K562 (cell line): ENCODE measurements at regions not wholly inside any gene's neighbourhood (a gene's known extent, or its start where the extent isn't known, plus 50 kb on each side); places are given as distances from the start of the nearest gene placed in this dataset.
A peak's percentile ranks its signal among the peaks of the same experiment; 100 is the strongest.

Experiments used
- ATAC-seq: fragments of 200-7000 bp; cut with Tn5 transposase; 3 replicates; pipeline ENCODE4 v1.9.1; 2020; ENCODE audit warnings: moderate library complexity
- BruUV-seq: library from RNA; stranded (reverse); fragments of 400-500 nt; replicated peaks from 2 replicates; lab custom pipeline; 2021; lab: Mats Ljungman, UMichigan
- CTCF ChIA-PET: fragments of 300-600 bp; formaldehyde crosslinking; extraction: SDS; loops from one replicate; lab custom pipeline; 2021; ENCODE audit warnings: low intra/inter-chr PET ratio; lab: Yijun Ruan, JAX
- POLR2A ChIA-PET: fragments of 300-600, 350-650 bp; sonication (Branson Sonifier 250); formaldehyde crosslinking; extraction: SDS; loops from one replicate; lab custom pipeline; 2021; ENCODE audit warnings: antibody characterized with exemption, inconsistent platforms; lab: Yijun Ruan, JAX
- DNase-seq, 4 experiments: peaks; one replicate each; pipeline versions ENCODE4 v3.0.0 to v3.0.0-alpha.2; 2011 to 2018; ENCODE audit warnings: low spot score in 3 of 4, mixed read lengths in 3 of 4; ENCODE audit errors: extremely low read depth in 1 of 4
- FAIRE-seq: peaks from 2 replicates; lab custom pipeline; 2011; peaks lifted over from hg19 to GRCh38; lab: Jason Lieb, UNC
- H2AFZ ChIP-seq: 2 replicates; pipeline ENCODE4 v1.6.0; 2011; ENCODE audit warnings: low read depth, low read length, control low read depth, inconsistent platforms
- H3K27ac ChIP-seq: fragments of 200-600 bp; 3 replicates; pipeline ENCODE4 v1.8.0; 2011; ENCODE audit warnings: low read depth, mild to moderate bottlenecking, control low read depth, inconsistent platforms, low read length, moderate library complexity, mixed read lengths; ENCODE audit errors: extremely low read depth
- H3K27me3 ChIP-seq, 2 experiments: fragments of 300-600 bp in 1 of 2; 2 replicates in 1 of 2; 3 replicates in 1 of 2; pipeline versions ENCODE4 v1.6.0 to v1.8.0; 2011; ENCODE audit warnings: inconsistent platforms in 2 of 2, low read length in 2 of 2, mild to moderate bottlenecking in 1 of 2, mixed read lengths in 1 of 2, moderate library complexity in 1 of 2; ENCODE audit not compliant: control insufficient read depth in 2 of 2, insufficient read depth in 2 of 2
- H3K36me3 ChIP-seq: fragments of 300-600 bp; 3 replicates; pipeline ENCODE4 v1.8.0; 2011; ENCODE audit warnings: mild to moderate bottlenecking, low read length, inconsistent platforms; ENCODE audit not compliant: control insufficient read depth, insufficient read depth
- H3K4me1 ChIP-seq, 2 experiments: fragments of 200-600 bp in 1 of 2; replicated peaks in 1 of 2; 2 replicates in 1 of 2; 3 replicates in 1 of 2; pipeline versions ENCODE4 v1.5.1 to v1.8.0; 2011; ENCODE audit warnings: inconsistent platforms in 2 of 2, low read length in 2 of 2, mild to moderate bottlenecking in 1 of 2, mixed read lengths in 1 of 2, moderate library complexity in 1 of 2; ENCODE audit not compliant: control insufficient read depth in 2 of 2, insufficient read depth in 2 of 2
- H3K4me2 ChIP-seq: 2 replicates; pipeline ENCODE4 v1.6.1; 2011; ENCODE audit warnings: low read length, control low read depth, inconsistent platforms, mixed read lengths; ENCODE audit not compliant: insufficient read depth
- H3K4me3 ChIP-seq: fragments of 200-600 bp; sonication (generic), shearing (Covaris generic); 2 replicates; pipeline ENCODE4 v1.5.1; 2016; ENCODE audit warnings: control low read depth, inconsistent platforms
- H3K79me2 ChIP-seq: fragments of 200-600 bp; 3 replicates; pipeline ENCODE4 v1.8.0; 2011; ENCODE audit warnings: low read length, inconsistent platforms; ENCODE audit not compliant: control insufficient read depth, insufficient read depth
- H3K9ac ChIP-seq, 2 experiments: 2 replicates each; pipeline versions ENCODE4 v1.6.0 to v1.6.1; 2011; ENCODE audit warnings: low read depth in 2 of 2, low read length in 2 of 2, control low read depth in 1 of 2, inconsistent platforms in 1 of 2, mild to moderate bottlenecking in 1 of 2, mixed read lengths in 1 of 2; ENCODE audit not compliant: insufficient read depth in 1 of 2
- H3K9me1 ChIP-seq: one replicate; pipeline ENCODE4 v1.6.0; 2011; ENCODE audit warnings: inconsistent platforms, mild to moderate bottlenecking, low read length, moderate library complexity; ENCODE audit not compliant: control insufficient read depth, insufficient read depth
- H3K9me3 ChIP-seq: replicated peaks from 2 replicates; pipeline ENCODE4 v1.5.1; 2011; ENCODE audit warnings: low read depth, low read length, inconsistent platforms; ENCODE audit not compliant: control insufficient read depth, insufficient read depth
- H4K20me1 ChIP-seq: replicated peaks from 2 replicates; pipeline ENCODE4 v1.6.1; 2011; ENCODE audit warnings: low read length, inconsistent platforms, mixed read lengths; ENCODE audit not compliant: control insufficient read depth, insufficient read depth
- BRCA1 ChIP-seq, 2 experiments: fragments of 450-650 bp in 1 of 2; sonication (generic) in 1 of 2; formaldehyde crosslinking in 1 of 2; IDR thresholded peaks; 2 replicates each; pipeline versions ENCODE4 v1.5.0 to v1.6.1; 2017 to 2020; ENCODE audit warnings: mild to moderate bottlenecking in 1 of 2, missing genetic modification reagents in 1 of 2
- CREM ChIP-seq: IDR thresholded peaks from 2 replicates; pipeline ENCODE4 v1.6.1; 2014; ENCODE audit warnings: antibody characterized with exemption, low read depth
- EHMT2 ChIP-seq: fragments of 450-650 bp; IDR thresholded peaks from 2 replicates; pipeline ENCODE4 v1.6.1; 2018; ENCODE audit warnings: antibody characterized with exemption
- MIER1 ChIP-seq: fragments of 450-650 bp; IDR thresholded peaks from 2 replicates; pipeline ENCODE4 v1.6.1; 2016; ENCODE audit warnings: antibody characterized with exemption, mild to moderate bottlenecking, low read depth
- NFIC ChIP-seq: fragments of 450-650 bp; IDR thresholded peaks from 2 replicates; pipeline ENCODE4 v1.6.1; 2017; ENCODE audit warnings: mild to moderate bottlenecking, inconsistent platforms
- NR1H2 ChIP-seq: sonication (generic); formaldehyde crosslinking; IDR thresholded peaks from 2 replicates; pipeline ENCODE4 v1.4.0; 2020; ENCODE audit warnings: mild to moderate bottlenecking, missing genetic modification reagents
- POLR3A ChIP-seq: IDR thresholded peaks from 2 replicates; pipeline ENCODE4 v1.6.1; 2011; ENCODE audit warnings: borderline replicate concordance, mild to moderate bottlenecking, moderate library complexity; ENCODE audit not compliant: insufficient read length, insufficient read depth; ENCODE audit errors: extremely low read depth
- REST ChIP-seq, 2 experiments: fragments of 450-650 bp; formaldehyde crosslinking in 1 of 2; IDR thresholded peaks; 2 replicates each; pipeline versions ENCODE4 v1.4.0 to v1.6.1; 2014 to 2020; ENCODE audit warnings: mild to moderate bottlenecking in 2 of 2, borderline replicate concordance in 1 of 2, low read depth in 1 of 2
- SNAPC5 ChIP-seq: fragments of 250-450 bp; sonication (Bioruptor Pico); IDR thresholded peaks from 2 replicates; pipeline ENCODE4 v1.8.0; 2021; ENCODE audit warnings: moderate library complexity, mild to moderate bottlenecking, inconsistent platforms
- WGBS: fragments of 100-300 bp; shearing (Covaris generic); methylation state at CpG from one replicate; pipeline ENCODE4 v1.1.6; 2016; ENCODE audit warnings: low coverage, mixed read lengths; ENCODE audit not compliant: insufficient coverage; ENCODE audit errors: missing lambda C conversion rate; 5-methylcytosine and 5-hydroxymethylcytosine counted together
- in situ Hi-C: fragments of 300-500 bp; cut with MboI; formaldehyde crosslinking; loops from 4 replicates; pipeline ENCODE4 v1.15.0; 2018; ENCODE audit warnings: inconsistent platforms, mixed read lengths
- intact Hi-C: fragments of 100-400 bp; cut with micrococcal nuclease; formaldehyde crosslinking; loops from 2 replicates; pipeline ENCODE4 v1.14.2; 2022

GRCh38 chr5:175811589-175811988 lies 59.8 kb upstream of the CPLX2 start:
- no peak overlapping the region for H3K9ac ChIP-seq
- intact Hi-C loops, result no loop called here
- BruUV-seq, result no TSS peak
- CTCF ChIA-PET, result no interaction called here
- 0% methylated on average over 2 of the region's 2 CpGs for WGBS
- in situ Hi-C loops, result no loop called here
- POLR2A ChIA-PET, result no interaction called here
- no peak overlapping the region for H2AFZ ChIP-seq
- no peak overlapping the region for H3K4me2 ChIP-seq
- peaks cover 11% of the 10 kb centered on the region for H4K20me1 ChIP-seq
- no peaks in the 10 kb centered on the region for H3K9me3 ChIP-seq
- ATAC-seq (no peak), DNase-seq (no peak), FAIRE-seq (no peak)
- H3K4me1 ChIP-seq, result no peaks in the 10 kb centered on the region
- H3K27me3 ChIP-seq, result peaks cover 4 to 36% of the 10 kb centered on the region in 2 experiments; a peak in 2 of 5 replicates
- H3K36me3 ChIP-seq, result no peaks in the 10 kb centered on the region
- no peak overlapping the region for H3K27ac ChIP-seq
- no peaks in the 10 kb centered on the region for H3K79me2 ChIP-seq
- no peaks in the 10 kb centered on the region for H3K9me1 ChIP-seq
- H3K4me3 ChIP-seq, result no peak overlapping the region
- TF ChIP-seq CREM (no peak), POLR3A (no peak), BRCA1 (IDR thresholded peaks at IDR 0.05) (no peak), BRCA1 (CRISPR knock-in tag; IDR thresholded peaks at IDR 0.05) (no peak), EHMT2 (0 out of 2 replicates have a peak, but pooled peaks have one; percentile 16), NFIC (0 out of 2 replicates have a peak, but pooled peaks have one; percentile 11), MIER1 (peak; percentile 39; the same call in 1 of the 2 replicates), REST (IDR thresholded peaks at IDR 0.05; ENCODE audit: borderline replicate concordance) (peak; percentile 64), REST (CRISPR knock-in tag; IDR thresholded peaks at IDR 0.05; ENCODE audit: low read depth) (no peak), SNAPC5 (CRISPR knock-in tag) (no peak), NR1H2 (CRISPR knock-in tag) (no peak)
